ENCODE measurements at regions not wholly inside any gene's neighbourhood (a gene's known extent, or its start where the extent isn't known, plus 50 kb on each side); places are given as distances from the start of the nearest gene placed in this dataset.

DNA sequence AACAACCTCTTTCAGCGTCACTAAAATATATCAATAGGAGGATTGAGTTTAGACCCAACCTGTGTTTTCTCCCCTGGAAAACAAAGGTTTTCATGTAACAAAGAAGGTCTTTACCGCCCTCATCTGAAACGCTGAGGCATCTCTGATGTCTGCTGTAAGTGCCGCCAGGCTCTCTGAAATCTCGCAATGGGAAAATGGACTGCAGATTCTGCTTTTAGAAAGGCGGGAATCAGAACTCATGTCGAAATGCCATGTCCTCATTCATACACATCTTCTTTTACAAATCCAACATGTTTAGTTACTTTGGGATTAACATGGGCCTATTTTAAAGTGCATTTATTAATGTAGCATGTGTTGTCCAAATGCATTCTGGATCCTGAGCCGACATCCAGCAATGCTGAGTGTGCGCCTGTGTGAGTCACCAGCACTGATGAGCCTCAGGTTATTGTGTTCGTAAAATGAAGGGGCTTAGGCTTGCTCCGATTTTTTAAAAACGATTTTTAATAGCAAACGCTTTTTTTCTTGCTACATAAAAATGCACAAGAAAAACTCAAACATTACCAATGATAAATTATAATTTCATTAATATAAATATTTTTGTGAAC, 51.9 kb upstream of the PLEKHG4B start:
- TF ChIP-seq, protein P1, sequence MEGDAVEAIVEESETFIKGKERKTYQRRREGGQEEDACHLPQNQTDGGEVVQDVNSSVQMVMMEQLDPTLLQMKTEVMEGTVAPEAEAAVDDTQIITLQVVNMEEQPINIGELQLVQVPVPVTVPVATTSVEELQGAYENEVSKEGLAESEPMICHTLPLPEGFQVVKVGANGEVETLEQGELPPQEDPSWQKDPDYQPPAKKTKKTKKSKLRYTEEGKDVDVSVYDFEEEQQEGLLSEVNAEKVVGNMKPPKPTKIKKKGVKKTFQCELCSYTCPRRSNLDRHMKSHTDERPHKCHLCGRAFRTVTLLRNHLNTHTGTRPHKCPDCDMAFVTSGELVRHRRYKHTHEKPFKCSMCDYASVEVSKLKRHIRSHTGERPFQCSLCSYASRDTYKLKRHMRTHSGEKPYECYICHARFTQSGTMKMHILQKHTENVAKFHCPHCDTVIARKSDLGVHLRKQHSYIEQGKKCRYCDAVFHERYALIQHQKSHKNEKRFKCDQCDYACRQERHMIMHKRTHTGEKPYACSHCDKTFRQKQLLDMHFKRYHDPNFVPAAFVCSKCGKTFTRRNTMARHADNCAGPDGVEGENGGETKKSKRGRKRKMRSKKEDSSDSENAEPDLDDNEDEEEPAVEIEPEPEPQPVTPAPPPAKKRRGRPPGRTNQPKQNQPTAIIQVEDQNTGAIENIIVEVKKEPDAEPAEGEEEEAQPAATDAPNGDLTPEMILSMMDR (IDR thresholded peaks at IDR 0.05) = no peak
- TF ChIP-seq EP300 (IDR thresholded peaks at IDR 0.05) = no peak

Measured in ovary (tissue), 3 donors.